HL-60 (cell line): ENCODE measurements at regions not wholly inside any gene's neighbourhood (a gene's known extent, or its start where the extent isn't known, plus 50 kb on each side); places are given as distances from the start of the nearest gene placed in this dataset.

Experiments used
- DNase-seq, 2 experiments: peaks; one replicate each; pipeline ENCODE4 v3.0.0-alpha.2; 2010 to 2020; ENCODE audit warnings: low read depth in 1 of 2, low spot score in 1 of 2
- H3K27ac ChIP-seq: fragments of 250-450 bp; sonication (Bioruptor Pico); replicated peaks from 2 replicates; pipeline ENCODE4 v1.5.1; 2020; ENCODE audit warnings: mild to moderate bottlenecking, moderate library complexity
- H3K27me3 ChIP-seq: fragments of 250-450 bp; sonication (Bioruptor Pico); 2 replicates; pipeline ENCODE4 v1.5.1; 2021; ENCODE audit warnings: mild to moderate bottlenecking, moderate library complexity; ENCODE audit not compliant: insufficient read depth, poor library complexity, severe bottlenecking
- H3K4me3 ChIP-seq: replicated peaks from 2 replicates; pipeline ENCODE4 v1.5.1; 2011; ENCODE audit warnings: mild to moderate bottlenecking, control low read depth, low read length; ENCODE audit not compliant: insufficient read depth
- GABPA ChIP-seq: IDR thresholded peaks from 2 replicates; pipeline ENCODE4 v1.6.1; 2012; ENCODE audit warnings: low read depth
- POLR2AphosphoS5 ChIP-seq: IDR thresholded peaks from 2 replicates; pipeline ENCODE4 v1.6.1; 2012; ENCODE audit warnings: low read depth
- SPI1 ChIP-seq: IDR thresholded peaks from 2 replicates; pipeline ENCODE4 v1.6.1; 2012; ENCODE audit warnings: low read depth, mild to moderate bottlenecking, borderline replicate concordance
- TF ChIP-seq, protein P1 (sequence below): IDR thresholded peaks from 2 replicates; pipeline ENCODE4 v1.6.1; 2012; ENCODE audit warnings: low read depth; ENCODE audit not compliant: insufficient replicate concordance
- TF ChIP-seq, protein P2 (sequence below): IDR thresholded peaks from one replicate; pipeline ENCODE4 v1.5.1; 2011; ENCODE audit warnings: low read length, control low read depth, inconsistent platforms; ENCODE audit not compliant: insufficient read depth

GRCh38 chr10:58048936-58049335 lies 218.8 kb downstream of the IPMK start:
- no peak for DNase-seq
- TF ChIP-seq GABPA, result no peak
- no peak for TF ChIP-seq POLR2AphosphoS5
- TF ChIP-seq, protein P1, sequence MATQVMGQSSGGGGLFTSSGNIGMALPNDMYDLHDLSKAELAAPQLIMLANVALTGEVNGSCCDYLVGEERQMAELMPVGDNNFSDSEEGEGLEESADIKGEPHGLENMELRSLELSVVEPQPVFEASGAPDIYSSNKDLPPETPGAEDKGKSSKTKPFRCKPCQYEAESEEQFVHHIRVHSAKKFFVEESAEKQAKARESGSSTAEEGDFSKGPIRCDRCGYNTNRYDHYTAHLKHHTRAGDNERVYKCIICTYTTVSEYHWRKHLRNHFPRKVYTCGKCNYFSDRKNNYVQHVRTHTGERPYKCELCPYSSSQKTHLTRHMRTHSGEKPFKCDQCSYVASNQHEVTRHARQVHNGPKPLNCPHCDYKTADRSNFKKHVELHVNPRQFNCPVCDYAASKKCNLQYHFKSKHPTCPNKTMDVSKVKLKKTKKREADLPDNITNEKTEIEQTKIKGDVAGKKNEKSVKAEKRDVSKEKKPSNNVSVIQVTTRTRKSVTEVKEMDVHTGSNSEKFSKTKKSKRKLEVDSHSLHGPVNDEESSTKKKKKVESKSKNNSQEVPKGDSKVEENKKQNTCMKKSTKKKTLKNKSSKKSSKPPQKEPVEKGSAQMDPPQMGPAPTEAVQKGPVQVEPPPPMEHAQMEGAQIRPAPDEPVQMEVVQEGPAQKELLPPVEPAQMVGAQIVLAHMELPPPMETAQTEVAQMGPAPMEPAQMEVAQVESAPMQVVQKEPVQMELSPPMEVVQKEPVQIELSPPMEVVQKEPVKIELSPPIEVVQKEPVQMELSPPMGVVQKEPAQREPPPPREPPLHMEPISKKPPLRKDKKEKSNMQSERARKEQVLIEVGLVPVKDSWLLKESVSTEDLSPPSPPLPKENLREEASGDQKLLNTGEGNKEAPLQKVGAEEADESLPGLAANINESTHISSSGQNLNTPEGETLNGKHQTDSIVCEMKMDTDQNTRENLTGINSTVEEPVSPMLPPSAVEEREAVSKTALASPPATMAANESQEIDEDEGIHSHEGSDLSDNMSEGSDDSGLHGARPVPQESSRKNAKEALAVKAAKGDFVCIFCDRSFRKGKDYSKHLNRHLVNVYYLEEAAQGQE, result no peak
- TF ChIP-seq, protein P2, sequence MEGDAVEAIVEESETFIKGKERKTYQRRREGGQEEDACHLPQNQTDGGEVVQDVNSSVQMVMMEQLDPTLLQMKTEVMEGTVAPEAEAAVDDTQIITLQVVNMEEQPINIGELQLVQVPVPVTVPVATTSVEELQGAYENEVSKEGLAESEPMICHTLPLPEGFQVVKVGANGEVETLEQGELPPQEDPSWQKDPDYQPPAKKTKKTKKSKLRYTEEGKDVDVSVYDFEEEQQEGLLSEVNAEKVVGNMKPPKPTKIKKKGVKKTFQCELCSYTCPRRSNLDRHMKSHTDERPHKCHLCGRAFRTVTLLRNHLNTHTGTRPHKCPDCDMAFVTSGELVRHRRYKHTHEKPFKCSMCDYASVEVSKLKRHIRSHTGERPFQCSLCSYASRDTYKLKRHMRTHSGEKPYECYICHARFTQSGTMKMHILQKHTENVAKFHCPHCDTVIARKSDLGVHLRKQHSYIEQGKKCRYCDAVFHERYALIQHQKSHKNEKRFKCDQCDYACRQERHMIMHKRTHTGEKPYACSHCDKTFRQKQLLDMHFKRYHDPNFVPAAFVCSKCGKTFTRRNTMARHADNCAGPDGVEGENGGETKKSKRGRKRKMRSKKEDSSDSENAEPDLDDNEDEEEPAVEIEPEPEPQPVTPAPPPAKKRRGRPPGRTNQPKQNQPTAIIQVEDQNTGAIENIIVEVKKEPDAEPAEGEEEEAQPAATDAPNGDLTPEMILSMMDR, result no peak
- TF ChIP-seq SPI1, result no peak
- H3K27me3 ChIP-seq, result no peaks in the 10 kb centered on the region
- H3K4me3 ChIP-seq, result no peak overlapping the region
- no peak overlapping the region for H3K27ac ChIP-seq

GRCh38 chr10:58044072-58044471 lies 223.6 kb downstream of the IPMK start:
- Histone ChIP-seq H3K27ac (no peak overlapping the region), H3K4me3 (no peak overlapping the region), H3K27me3 (no peaks in the 10 kb centered on the region)
- DNase-seq, result no peak
- no peak for TF ChIP-seq POLR2AphosphoS5
- TF ChIP-seq GABPA, result no peak
- TF ChIP-seq, protein P1, result no peak
- TF ChIP-seq, protein P2, result no peak
- no peak for TF ChIP-seq SPI1

DNA sequence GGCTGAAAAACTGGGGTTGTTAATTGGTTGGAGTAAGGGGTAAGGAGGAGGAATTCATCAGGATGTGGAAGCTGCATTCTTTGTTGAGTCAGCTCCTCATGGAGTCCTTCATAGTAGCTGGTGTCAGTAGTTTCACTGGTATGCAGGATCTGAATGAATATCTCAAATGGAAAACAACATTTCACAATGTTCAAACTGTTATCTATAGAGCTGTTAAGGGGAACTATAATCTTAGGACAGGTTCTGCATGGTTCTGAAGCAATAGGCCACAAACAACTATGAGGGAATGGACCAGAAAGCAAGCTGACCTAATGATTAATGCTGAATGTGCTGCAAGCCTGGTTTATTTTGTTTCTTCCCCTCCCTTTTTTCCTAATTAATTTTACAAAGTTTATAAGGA lies 225.8 kb downstream of the IPMK start:
- no peak overlapping the region for H3K27ac ChIP-seq

More for the DNA sequence above, 225.8 kb downstream of the IPMK start:
- TF ChIP-seq GABPA, result no peak
- TF ChIP-seq, protein P1, result no peak
- TF ChIP-seq, protein P2, result no peak
- TF ChIP-seq POLR2AphosphoS5, result no peak
- TF ChIP-seq SPI1, result no peak
- no peak for DNase-seq
- H3K27me3 ChIP-seq, result no peaks in the 10 kb centered on the region
- no peak overlapping the region for H3K4me3 ChIP-seq
